HG03135 (cell line): ENCODE measurements at regions not wholly inside any gene's neighbourhood (a gene's known extent, or its start where the extent isn't known, plus 50 kb on each side); places are given as distances from the start of the nearest gene placed in this dataset.

Experiments
- ATAC-seq: cut with Tn5 transposase; IDR thresholded peaks from one replicate; pipeline ENCODE4 v1.9.1; 2021; ENCODE audit warnings: mild to moderate bottlenecking, moderate library complexity; ENCODE audit not compliant: unreplicated experiment

DNA sequence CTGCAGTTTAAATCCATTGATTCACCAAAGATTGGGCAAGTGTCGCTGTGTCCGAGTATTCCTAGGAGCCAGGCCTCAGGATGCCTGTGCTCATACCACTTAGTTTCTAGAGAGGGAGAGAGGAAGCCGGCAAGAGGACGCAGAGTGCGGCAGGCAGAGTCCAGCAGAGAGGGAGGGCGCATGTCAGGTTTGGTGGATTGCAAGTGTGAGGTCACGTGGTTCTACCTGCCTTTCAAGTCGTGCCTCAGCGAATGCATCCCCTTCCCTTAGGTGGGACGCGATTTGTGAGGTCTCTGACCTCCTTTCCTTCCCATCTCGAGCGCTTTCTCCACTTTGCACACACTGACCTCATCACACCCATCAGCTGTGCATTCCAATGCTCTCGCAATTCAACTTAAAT, 188.1 kb downstream of the TMEM18 start:
- no peak for ATAC-seq

DNA sequence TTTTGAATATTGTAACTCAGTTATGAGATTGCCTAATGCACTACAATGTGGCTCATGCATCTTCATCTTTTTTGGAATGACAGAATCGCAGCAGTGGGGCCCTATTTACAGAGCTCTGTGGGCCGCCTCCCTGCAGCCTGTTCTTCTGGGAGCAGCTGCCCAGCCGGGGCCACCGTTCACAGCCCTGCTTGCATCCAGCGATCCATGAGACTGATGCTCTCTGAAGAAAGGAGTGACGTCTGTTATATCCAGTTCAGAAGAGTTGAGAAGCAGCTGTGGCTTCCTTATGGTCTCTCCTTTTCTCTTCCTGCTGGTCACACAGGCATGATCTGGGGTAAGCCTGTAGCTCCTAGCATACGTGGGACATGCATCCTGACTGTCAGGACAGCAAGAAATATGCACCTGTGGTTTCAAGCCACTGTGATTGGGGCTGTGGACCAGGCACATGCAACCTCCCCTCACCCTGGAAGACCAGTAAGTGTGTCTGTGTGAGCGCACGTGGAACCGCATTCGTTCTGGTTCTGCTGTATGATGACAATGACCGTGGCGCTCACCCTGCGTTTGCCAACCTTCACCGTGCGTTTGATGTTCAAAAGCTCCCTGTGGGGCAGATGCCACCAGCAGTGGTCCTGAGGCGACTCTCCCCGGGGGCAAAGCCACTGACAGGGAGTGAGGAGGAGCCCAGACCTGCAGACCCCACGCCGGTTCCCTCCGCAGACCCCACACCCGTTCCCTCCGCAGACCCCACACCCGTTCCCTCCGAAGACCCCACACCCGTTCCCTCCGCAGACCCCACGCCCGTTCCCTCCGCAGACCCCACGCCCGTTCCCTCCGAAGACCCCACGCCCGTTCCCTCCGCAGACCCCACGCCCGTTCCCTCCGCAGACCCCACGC, 189.8 kb downstream of the TMEM18 start:
- no peak for ATAC-seq

DNA sequence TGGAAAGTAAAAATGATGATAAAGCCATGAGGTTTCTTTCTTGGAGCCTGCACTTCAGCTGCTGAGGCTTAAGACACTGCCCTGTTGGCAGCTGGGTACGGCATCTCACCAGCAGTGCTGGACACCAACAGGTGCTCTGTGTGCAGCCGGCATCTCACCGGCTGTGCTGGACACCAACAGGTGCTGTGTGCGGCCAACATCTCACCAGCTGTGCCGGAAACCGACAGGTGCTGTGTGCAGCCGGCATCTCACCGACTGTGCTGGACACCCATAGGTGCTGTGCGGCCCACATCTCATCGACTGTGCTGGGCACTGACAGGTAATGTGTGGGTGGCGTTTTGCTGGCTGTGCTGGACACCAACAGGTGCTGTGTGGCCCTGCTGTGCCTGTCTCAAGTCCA, 190.8 kb downstream of the TMEM18 start:
- ATAC-seq = no peak

DNA sequence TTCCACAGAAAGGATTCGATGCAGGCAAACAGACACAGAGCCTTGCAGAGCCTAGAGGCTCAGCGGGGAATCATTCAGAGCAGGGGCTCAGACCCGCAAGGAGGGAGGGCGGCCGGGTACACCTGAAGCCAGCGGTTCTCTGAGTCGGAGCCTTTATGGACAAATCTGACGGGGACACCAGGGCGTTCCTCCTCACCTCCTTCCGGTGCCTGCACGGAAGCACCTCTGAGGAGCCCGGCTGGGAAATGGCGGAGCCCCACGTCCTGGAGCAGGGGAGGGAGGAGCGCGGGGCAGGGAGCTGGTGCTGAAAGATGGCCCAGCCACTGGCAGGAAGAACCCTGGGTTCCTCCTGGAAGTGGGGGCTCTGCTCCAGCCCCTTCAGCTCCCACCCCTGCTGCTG, 193.5 kb upstream of the ALKAL2 start:
- no peak for ATAC-seq

DNA sequence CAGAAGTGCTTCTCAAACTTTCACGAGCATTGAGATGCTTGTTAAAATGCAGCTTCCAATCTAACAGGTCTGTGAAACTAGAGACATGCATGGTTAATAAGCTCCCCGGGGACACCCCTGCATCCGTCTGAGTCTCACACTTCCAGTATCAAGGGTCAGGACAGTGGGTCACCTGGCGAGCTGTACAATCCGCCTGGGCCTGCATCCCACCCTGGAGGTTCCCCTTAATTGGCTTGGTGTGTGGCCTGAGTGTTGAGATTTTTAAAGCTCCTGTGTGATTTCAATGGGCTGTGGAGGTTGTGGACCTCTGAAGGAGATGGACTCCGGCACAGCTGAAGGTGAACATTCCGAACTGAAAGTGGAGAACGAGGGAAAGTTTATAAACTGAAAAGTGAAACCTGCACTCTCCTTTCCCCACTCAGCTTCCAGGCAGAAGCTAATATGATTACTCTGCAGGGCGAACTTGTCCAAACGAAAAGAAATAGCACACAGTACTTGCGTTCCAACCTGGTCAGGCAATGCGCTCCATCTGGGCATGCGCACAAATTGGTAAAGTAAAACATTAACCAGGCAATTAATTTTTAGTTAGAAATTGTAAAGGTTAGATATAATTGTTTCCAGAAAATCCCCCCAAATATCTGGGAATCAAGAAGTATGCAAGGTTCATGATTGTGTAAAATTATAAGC, 191.7 kb upstream of the ALKAL2 start:
- ATAC-seq = no peak

DNA sequence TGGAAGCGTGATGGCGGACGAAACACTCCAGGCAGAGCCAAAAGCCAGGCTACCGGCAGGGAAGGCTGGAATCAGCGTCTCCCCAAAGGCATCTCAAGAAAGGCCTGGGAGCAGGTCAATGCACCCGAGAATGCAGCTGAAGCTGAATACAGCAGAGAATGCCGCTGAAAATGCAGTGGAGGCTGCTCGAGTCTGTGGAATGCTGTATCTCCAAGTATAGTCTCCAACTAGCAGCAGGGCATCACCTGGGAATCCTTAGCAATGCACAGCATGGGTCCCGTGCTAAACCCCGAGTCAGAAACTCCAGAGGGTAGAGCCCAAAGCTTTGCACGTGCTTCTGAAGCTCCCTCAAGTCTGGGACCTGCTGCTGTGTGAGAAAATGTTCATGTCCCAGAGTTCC, 191.1 kb upstream of the ALKAL2 start:
- ATAC-seq = no peak

DNA sequence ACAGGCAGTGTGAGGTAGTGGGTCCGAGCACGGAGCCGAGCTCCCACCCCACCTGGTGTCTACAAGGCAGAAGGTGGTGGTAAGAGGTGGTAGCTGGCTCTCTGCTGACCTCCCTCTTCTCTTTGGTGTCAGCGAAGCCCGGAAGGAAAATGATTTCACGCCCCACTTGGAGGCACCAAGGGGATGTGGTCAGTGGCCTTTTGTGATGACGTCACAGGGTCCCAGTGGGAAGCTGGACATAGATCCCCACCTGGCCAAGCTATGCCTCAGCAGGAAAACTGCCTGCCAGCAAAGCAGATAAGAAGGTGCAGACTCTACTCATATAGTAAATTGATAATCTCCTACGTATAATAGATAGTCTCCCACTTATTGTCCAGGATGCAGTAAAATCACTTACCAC, 183.7 kb upstream of the ALKAL2 start:
- no peak for ATAC-seq

DNA sequence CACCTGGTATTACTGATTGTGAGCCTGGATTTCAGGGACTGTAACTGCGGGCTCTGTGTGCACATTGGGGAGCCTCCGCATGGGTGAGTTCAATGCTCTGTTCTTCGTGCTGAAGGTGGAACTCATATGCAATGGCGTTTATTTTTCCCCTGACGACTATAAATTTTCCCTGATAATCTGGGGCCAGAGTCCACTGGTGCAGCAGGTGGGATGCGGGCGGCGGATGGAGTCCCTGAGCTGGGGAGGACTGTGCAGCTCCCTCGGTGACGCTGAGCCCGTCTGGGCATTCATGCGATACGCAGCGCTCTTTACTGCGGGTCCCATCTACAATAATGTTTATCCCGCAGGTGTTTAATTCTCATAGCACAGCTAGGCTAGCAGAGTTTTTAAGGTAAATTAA, 181.6 kb upstream of the ALKAL2 start:
- ATAC-seq = no peak

DNA sequence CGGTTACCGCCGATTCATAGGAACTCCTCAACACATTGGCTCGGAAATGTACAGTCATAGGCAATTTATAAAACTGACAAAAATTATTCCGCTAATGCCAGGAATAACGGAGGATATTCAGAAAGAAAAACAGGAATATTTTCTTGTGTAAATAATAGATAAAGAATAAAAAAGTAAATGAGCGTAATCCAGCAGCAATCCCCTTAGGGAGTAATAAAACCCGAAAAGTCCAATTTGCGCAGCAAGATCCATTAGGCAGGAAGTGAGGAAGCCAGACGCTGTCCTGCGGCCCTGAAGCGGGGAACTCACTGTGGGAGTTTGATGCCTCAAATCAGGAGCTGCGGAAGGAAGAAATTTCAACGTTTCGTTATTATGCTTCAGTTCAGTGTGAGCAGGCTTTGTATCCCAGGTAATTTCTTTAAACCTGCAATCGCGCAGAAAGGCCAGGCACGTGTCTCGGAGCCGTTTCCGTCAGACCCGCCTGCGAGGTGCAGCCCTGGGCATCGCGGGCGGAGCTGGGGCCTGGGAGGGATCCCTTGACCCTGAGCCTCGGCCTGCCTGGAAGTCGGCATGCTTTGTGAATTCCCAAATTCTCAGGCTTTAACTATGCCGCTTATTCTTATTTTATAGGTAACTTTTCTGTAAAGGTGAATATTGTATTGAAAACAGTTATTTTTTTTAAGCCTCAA, 180.9 kb upstream of the ALKAL2 start:
- no peak for ATAC-seq

DNA sequence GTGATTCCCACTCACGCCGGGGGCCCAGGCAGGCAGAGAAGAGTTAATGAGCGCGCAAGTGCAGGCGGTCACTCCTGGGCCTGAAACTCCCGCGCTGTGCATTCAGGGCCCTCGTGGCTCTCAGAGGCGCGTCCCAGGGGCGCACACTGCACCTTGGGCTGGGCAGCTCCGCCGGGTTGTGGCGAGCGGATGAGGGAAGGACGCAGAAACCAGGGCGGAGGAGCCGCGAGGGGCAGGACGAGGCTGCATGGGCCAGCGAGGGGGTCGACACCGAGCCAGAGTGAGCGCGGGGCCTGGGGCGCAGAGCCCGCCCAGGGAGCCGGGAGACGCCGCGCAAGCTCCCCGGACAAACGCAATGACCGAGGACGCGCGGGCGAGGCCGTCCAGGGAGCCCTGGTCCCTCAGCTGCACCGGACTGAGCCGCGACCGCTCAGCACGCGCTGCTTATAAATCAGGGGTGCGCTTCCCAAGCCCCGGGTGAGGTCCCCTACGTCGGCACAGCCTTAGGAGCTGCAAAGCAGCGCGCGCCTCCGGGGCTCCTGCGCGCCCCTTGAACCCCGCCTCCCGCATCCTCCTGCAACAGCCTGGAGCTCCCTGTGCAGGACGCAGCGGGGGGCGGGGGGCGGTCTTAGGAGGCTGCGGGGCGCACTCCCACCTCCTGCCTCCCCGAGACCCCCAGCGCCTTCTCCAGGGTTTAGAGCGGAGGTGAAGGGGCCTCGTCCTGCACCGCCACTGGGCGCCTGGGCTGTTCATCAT, 180.2 kb upstream of the ALKAL2 start:
- no peak for ATAC-seq

DNA sequence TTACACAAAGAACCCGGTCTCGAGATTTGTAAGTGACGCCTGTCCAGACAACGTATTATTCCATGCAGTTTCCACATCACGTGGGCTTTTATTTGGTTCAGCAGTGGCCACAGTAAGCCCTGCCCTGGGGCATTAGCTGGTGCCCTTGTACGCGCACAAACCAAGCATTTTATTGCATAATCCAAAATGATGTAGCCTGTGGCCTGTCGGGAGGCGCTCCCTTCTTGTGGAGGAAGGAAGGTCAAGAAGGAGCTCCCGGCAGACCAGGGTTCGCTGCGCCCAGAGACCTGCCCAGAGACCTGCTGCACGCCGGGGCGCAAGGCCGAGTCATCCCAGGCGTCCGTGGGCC, 179.6 kb upstream of the ALKAL2 start:
- ATAC-seq = no peak

DNA sequence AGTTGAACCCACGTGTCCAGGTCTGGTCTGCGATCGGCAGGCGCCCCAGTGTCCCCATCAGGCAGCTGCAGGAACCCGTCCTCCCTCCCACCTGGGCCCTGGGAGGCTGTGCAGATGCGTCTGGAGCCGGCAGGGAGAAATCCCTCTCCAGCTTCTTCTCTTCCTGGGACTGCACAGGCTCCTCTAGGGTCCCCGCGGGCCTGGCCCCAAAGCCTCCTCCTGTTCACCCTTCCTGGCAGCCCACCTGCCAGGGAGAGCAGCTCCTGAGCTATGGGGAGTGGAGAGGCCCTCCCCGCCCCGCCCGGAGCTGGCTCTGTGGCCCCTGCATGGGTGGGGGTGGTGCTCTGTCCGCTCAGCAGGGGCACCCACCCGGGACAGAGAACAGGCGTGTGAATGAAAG, 179.2 kb upstream of the ALKAL2 start:
- no peak for ATAC-seq

DNA sequence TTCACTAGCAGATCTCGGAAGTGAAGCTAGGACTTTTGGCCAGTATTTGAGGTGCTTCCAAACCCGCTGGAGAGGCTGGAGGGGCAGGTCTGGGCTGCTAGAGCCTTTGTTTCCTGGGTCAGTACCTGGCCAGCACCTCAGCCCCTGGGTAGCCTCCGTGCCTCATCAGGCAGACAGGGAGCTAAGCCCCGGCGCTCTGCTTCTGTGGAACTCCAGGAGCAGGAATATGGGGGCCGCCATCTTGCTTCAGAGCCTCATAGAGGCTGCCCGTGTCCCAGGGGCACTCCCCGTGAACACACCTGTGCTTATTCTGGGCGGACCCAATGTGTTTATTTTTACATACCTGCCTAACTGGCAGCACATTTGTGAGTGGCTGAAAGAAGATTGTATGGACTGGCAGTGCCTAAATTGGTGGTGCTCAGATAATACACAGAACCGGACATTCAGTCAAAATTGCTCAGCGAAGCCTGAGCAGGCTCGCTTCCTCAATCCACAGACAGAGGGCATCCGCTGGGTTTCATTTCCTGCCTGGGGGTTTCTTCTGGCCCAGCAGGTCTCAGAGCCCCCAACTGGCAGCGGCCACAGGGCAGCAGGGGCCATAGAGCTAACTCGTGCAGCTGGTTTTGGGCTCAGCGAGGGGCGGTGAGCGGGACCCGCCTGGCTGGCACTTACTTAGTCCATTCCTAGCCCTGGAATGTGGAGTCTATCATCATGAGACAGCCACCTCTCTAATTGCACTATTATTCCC, 176.8 kb upstream of the ALKAL2 start:
- ATAC-seq = peak; percentile 53

DNA sequence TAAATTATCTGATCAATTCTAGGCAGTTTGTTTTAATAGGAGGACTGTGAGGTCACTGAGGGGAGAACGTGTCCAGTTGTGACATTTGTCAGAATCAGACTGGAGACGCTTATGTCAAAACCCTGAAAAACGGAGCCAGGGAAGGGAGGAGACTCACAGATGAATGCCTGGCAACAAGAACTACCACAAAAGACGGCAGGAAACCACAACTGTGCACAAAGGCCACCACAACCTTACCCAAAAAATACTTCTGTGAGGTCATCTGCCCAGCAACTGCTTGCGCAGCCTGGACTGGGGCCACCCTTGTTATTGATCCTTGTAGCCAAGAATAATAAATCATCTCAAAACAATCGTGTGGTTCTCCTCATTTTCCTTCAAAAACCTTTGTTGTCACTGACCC, 173.0 kb upstream of the ALKAL2 start:
- no peak for ATAC-seq

DNA sequence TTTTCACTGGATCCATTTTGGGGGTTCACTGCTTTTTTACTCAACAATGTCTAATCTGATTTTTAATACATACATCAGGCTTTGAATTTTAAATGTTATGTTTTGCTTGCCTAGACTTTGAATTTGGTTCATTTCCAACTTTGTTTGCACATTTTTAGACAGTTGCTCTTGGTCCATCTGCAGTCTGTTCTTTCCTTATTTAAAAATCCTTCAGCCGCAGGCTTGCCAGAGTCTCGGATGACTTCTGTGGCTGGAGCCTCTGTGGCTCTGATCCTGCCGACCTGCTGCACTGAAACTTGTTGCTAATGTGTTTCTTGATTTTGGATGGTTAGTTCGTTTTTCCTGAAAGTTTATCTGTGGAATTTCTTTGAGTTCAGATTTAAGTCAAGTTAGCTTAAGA, 172.0 kb upstream of the ALKAL2 start:
- ATAC-seq = no peak

DNA sequence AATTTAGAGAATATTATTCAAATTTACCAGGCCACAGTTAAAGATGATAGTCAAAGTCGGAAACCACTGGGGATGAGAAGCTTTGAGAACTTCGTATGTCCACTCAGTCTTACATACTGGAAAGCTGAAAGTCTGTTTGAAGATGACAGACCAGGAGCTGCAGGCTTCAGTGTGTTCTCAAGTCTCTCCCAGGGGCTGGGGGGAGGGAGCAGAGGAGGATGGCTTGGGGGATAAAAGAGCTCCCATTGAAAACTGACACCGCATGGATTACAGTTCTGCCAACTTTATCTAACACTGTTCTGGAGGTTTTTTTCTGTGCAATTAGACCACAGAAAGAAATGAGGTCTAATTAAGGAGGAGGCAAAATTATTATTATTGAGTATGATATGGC, 170.5 kb upstream of the ALKAL2 start:
- ATAC-seq = no peak

DNA sequence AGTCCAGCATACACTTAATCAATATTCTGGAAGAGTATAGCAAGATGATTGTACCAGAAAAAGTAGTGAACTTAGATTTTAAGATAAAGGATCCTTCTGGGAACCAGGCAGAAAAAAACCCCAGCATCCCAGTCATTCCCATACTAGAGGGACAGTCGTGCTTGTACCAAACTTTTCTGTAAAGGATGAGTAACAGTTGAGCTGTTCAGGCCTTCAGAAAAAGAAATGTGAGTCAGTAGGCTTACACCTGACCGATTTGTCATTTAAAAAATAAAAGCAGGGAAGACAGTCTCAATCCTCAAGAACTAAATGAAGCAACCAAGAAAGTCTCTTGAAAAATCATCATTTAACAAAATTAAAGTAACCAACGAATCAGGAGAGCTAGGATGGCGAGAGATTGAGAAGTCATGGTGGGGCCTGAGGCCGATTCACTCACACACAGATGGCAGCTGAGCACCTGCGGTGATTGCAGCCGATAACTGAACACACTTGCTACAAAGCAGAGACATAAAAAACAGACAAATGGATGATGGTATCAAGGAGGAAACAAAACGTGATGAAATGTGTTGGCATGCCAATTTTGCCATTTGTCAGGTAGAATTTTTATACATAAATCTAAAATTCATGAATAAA, 170.0 kb upstream of the ALKAL2 start:
- ATAC-seq = no peak

DNA sequence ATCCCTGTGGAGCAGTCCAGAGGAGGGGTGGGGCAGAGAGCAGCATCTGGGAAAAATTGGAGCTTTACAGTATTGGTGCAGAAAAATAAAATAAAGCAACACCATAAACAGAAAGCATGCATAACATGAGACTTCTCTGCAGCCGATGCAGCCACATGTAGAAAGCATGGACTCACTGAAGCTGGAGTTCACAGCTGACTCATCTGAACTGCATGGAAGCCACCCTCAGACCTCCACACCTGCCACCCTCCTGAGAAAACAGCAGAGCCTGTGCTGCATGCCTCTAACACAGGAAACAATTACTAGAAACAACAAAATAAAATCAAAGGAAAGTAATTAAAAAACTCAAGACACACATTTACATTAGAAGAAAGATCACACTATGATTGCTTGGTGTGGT, 169.4 kb upstream of the ALKAL2 start:
- ATAC-seq = no peak

DNA sequence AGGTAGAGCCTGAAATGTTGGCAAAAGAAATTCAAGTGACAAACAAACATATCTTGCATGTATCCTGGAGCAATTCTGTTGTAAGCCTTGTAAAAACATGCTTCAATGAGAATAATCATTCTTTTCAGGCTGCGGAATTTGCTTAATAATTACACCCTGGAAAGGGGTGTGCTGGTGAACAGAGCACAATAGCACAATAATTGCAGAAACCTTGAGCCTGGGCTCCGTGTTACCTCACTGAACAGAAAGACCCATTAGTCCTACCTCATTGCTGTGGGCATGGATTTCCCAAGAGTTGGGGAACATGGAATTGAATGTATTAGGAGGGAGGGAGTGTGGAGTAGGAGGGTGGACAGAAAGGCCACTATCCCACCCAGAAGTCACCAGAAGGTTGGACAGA, 168.0 kb upstream of the ALKAL2 start:
- no peak for ATAC-seq

DNA sequence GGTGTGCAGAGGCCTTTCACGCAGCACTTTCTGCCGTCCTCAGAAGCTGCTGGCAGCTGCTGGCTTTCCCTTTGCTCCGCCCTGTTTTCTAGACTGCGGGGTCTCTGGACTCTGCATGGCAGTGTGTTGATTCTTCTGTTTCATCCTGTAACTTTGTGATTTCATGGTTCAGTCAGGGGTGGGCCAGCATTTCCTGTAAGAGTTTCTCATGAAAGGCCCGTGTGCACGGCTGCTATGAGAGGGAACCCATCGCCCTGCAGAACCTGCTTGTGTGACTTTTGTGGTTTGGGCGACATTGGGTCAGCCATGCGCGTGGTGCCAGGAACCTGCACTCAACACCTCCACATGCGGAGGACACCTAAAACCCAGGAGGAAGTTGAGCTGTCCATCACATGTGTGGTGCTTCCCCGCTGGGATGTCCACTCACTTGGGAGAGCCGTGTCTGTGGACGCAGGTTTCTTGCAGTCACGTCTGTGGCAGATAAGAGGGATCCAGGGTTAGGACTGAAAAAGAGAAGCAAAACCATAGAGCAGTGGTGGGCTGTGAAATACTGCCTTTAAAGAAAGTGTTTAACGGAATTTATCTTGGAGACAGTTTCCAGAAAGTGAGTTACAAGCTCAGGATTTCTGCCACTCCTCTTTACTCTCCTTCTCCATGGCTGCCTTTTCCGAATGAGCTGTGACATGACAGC, 167.3 kb upstream of the ALKAL2 start:
- no peak for ATAC-seq
